IPS DF 19.7 (cell line): ENCODE measurements at regions not wholly inside any gene's neighbourhood (a gene's known extent, or its start where the extent isn't known, plus 50 kb on each side); places are given as distances from the start of the nearest gene placed in this dataset.
"Not testable (repeated sequence)": the region's sequence is repeated elsewhere in the genome, so short reads cannot be mapped to it uniquely, and the experiment has no call there.

ENCODE experiments used
- DNase-seq: peaks from one replicate; pipeline ENCODE4 v3.0.0-alpha.2; 2013; ENCODE audit warnings: low read depth, low spot score

DNA sequence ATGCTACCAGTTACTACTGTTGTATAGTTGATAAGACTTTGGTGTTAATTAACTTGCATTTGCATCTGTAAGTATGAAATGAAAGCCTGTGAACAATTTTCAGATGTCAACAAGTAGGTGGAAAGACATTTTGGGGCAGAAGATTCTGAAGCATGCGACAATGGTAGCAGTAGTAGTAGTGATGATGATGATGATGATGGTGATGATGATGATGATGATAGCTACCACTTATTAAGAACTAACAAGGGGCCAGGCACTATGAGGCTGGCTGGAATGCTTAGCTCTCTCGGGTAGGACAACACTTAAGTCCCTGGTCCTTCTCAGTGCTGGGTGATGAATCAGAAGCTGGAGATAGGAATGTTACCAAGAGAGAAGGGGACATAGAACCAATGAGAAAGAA lies 333.4 kb upstream of the IL12A start:
- no peak for DNase-seq

DNA sequence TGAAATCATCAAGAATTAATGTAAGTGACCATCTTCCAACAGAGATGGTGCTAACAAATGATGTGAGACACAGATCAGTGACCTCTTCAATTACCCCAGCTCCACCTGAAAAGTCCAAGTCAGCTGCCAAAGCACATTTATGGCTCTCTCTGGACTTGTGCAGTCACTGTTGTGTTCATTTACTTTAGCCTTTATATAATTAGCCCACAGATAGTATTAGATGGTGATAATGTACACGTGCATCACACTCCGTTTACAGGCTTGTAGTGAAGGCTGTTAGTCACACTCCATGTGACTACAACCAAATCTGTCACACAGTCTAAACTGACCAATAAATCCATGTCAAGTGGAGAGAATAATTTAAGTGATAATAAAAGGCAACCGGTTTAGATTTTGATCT lies 331.5 kb upstream of the IL12A start:
- DNase-seq = no peak

DNA sequence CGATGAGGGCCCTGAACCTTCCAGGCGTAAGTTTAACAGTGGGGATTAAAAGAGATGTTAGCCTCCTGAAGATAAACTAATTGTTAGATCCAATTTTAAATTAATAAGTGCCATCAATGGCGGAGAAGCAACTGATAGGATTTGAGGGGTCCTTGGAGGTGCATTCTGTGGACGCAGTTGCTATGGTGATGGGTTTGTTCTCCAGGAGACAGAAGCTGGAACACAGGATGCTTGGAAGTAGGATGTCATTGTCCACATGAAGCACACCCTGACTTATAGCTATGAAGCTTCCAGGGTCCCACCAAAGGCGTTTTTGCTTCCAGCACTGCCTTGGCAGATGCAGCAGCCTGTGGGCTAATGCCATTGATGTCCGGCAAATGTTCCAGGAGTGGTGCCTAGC lies 331.0 kb upstream of the IL12A start:
- DNase-seq = no peak

DNA sequence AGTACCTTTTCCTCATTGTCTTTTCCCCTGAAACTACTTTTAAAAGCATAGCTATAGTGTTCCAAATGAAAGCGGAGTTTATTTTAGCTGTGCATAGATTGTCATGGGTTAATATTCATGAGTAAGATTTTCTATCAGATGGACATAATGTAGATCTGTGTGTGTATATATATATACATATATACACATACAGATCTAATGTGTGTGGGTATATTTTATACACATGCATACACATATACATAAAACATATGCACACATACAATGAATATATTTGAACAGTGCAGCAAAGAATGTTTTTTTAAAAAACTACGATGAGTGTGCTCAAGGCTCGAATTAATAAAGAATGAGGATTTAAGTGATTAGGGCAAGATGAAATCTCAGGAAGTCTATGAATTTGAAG lies 328.3 kb upstream of the IL12A start:
- no peak for DNase-seq

DNA sequence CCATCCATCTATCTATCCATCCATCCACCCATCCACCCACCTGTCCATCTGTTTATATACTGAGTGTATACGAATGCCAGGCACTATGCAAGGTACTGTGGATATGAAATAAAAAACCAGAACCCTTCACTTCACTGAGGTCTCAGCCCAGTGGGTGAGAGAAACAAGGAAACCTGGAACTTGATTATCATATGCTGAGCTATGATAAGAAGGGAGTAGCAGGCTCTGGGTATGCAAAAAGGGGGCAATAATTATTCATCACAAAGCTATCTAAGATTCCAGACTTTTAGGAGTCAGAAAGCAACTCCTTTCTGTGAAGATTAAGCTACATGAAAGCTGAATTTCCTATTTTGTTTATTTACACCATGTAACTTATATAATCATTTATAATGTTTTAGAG lies 327.7 kb upstream of the IL12A start:
- DNase-seq = no peak

DNA sequence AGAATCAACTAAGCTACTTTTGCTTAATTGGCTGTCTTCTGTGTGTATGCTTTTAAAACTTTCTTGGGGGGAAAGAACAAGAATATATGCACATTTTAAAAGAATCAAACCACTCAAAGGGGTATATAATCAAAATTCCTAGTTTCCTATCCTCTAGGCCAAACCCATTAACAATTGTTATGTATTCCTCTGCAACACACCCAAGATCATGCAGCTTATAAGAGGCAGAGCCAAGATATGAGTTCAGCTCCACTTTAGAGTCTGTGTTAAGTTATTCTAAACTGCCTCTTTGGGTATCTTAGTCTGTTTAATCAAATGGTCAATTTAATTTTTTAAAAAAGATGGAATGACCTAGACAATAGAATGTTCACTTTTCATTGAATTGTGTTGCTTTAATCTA lies 326.1 kb upstream of the IL12A start:
- no peak for DNase-seq

DNA sequence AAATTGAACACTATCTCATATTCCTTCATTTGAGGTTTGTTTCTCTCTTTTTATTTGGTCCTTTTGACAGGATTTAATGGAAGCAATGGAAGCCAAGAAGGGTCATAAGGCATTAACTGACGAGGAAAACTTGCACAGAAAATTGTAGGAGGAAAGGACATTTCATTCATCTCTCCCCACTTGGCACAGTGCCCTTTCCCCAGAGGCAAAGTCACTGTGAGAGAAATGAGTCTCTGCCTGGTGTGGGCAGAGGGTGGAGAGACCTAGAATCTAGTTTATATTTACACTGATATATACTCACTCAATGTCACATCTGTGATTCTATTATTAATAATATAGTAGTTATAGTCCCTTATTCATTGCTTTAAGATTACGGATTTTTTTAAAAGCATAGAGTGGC lies 324.6 kb upstream of the IL12A start:
- no peak for DNase-seq

DNA sequence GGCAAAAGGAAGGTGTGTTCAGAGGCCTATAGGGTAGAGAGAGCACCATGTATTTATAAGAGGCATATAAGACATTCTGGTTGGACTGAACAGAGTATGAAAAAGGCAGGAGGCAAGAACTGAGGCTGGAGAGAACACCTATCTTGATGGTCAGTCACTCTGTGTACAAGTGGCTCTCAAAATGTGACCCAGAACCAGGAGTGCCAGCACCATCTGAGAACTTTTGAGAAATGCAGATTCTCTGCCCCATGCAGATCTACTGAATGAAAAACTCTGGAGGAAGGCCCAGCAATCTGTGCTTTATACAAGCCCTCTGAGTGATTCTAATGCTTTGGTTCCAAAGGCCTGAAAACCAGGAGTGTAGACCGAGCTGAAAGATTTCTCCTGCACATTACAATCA lies 324.0 kb upstream of the IL12A start:
- DNase-seq = no peak

DNA sequence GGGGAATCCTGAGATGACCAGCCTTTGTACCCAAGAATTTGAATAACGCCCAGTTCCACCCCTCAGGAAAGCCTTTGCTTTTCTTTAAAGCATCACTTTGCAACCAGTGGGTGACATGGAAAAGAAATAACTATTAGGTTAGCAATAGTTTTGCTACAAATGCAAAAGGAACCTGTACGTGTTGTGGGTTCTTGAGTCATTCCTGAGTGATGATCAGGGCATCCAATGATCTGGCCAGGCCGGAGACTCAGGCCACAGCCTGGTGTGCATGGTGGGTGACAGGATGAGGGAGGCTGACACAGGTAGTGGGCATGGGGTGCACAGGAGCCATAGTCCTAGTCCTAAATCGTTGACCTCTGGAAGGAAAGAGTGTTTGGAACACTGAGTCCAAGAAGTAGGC lies 321.4 kb upstream of the IL12A start:
- DNase-seq = no peak

DNA sequence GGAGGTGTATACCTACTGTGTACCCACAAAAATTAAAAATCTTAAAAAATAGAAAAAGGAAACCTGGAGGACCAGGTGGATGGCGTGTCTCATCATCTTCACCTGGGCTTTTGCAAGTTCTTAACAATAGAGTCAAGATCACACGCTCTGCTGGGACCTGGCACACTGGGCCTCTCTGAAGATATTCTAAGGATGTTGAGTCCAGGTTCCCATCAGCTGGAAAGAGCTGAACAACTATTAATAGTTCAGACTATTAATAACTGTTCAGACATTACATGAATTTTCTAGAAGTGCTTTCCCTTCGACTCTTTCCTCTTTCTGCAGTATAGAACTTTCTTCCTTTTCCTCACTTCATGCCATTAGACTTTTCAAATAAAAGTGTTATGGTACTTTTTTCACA lies 320.2 kb upstream of the IL12A start:
- DNase-seq = no peak

DNA sequence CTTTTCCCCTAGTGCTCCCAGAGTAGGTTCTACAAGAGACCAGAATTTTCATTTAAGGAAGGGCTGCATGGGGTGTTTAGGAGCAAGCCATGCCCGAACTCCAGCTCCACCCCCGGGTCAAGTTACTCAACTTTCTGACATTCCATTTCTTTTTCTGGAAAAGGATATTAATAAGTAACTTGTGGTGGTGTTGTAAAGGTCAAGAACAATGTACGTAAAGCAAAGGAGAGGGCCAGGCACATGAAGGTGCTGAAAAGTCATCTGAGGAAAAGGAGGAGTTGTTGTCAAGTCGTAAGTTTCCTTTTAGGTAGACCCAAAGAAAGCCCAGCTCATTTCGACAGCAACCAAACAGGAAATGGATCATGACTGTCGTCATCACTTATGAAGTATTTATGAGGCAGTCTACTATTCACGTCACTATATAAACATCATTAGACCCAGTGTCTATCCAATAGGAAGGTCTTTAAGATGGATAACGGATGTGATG lies 319.6 kb upstream of the IL12A start:
- no peak for DNase-seq

DNA sequence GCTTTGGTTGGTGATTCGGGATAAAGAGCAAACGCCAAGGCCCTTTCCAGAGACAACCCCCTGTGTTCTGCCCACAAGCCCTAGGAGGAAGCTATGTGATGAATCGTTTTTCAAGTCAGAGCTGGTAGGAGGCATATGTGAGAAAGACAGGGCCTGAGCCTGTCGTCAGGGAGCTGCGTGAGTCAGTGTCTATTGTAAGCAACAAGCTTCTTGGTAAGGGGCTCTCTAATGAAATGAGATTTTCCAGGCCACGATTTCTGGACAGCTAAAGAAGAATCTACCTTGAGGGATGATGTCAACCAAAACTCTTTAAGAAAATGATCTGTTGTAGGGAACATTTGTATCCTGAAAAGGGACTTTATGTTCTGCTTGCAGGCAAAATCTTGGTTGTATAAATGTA lies 318.9 kb upstream of the IL12A start:
- no peak for DNase-seq

DNA sequence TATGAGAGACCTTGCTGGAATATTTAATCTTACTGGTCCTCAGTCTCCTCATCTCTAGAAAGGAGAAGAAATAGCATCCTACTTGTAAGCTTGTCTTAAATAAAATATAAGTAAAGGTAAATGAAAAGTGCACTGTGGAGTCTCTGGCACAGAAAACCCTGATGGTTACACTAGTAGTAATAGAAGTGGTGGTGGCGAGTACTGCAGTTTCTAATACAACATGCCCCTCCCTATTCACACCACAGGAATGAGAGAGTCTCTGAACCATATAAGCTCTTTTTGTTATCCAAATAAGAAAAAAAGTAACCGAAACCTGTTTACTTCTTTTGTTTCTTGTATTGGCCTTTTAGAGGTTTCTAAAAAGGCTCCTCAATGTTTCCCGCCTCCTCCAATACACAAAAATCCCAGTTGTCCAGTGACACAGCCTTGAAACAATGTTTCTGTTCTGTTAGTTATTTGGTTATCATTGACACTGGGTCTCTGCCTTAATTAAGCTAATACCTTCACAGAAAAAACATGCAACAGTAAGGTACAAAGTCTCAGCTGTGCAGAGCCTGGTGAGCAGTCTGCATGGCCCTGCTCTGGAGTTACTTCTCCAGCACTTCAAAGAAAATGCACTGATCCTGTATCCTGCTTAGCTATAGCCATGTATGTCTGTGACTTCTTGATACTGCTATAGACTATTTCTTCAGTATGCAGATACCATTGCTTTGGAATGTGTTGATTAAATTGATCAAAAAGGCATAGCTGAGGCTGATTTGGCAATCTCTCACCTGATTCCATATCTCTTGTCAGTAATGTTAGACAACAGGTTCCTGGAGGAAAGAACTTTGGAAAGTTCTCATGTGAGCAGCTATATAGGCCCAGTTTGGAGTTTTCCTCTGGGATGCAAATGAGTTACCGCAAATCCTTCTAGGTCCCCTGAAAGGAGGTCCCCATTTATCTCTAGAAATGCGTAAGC lies 315.6 kb upstream of the IL12A start:
- DNase-seq = peak; percentile 7

DNA sequence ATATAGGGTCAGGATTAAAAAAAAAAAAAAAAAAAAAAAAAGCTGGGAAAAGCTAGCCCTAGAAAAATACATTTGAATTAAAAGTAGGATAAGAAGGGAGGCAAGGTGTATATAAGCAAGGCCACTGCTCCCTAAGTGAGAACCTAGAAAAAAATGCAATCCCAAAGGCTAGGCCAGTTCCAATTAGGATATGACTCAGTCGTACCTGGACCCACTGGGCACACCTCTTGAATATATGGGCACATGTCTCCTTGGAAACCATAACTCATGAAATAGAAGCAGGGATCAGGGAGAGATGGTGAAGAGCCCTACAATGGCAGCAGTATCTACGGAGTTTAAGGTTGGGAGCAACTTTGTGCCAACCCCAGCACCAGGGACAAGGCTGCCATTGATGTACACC lies 314.1 kb upstream of the IL12A start:
- no peak for DNase-seq

DNA sequence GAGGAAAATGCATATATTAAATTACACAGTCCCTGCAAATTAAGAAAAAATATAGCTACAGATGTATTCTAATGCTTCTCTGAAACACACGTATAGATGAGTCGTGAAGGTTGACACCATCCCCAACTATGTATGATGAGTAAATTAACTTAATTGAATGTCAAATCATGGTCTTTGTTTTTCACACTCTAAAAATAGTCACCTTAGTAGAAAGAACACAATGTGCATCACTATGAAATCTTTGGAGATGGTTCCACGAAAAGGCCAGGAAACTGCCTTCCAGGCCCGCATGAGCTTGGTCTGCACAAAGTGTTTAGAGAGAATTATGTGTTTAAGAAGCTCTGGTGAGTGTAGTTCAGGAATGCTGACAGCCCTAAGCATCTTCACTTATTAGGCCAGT lies 313.4 kb upstream of the IL12A start:
- no peak for DNase-seq

DNA sequence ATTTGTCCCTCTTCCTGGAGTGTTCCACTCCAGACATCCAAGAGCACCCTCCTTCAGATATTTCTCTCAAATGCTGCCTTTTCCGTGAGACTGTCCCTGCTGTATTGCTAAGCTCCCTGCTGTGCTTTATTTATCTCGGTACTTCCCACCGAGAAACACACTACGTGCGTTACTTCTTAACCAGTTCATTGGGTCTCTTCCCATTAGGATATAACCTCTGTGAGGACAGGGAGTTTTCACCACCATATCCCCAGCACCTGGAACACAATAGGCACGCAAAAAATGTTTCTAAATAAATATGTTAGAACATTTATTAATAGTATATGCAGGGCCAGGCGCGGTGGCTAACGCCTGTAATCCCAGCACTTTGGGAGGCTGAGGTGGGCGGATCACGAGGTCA lies 308.7 kb upstream of the IL12A start:
- DNase-seq = no peak

DNA sequence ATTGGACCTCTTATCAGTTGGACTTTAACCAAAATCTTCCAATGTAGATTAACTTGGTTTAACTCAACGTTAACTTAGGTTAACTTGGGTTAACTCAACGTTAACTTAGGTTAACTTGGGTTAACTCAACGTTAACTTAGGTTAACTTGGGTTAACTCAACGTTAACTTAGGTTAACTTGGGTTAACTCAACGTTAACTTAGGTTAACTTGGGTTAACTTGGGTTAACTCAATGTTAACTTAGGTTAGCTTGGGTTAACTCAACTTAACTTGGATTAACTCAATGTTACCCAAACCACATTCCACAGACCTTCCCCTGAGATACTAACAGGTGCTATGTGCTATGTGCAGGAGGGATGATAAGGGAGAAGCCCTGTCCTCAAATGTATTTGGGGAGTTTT lies 306.9 kb upstream of the IL12A start:
- not testable (repeated sequence) for DNase-seq

DNA sequence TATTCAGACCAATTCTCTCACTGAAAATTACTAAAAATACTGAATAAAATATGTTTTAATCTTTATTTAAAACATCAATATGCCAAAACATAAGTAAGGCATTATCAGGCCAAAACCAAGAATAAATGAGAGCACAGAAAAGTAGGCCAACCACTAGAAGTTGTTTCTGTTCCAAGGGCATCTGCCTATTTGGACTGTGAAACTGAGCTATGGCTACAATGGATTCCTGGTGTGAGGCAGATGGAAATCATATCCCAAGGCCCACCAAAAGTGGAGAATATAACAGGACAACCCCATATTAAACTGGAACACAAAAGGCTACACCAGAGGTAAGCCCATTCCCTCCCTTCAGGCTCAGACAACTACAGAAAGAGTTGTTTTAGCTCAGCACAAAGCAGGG lies 302.8 kb upstream of the IL12A start:
- DNase-seq = no peak

DNA sequence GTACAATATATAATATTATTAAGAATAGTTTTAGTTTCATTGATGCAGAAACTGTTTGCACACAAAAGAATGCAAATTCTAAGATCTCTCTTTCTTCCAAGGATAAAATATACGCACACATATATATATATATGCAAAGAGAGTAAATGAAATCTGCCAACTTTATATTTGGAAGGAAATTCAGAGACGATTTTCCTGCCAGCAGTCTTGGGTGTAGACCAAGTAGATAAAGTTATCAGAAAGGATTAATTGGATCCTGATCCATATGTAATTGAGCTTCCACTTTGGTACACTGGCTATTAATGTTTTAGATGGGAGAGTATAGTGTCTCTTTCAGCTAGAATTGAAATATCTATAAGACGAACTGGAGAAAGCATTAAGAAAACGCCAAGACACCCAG lies 295.4 kb upstream of the IL12A start:
- no peak for DNase-seq

DNA sequence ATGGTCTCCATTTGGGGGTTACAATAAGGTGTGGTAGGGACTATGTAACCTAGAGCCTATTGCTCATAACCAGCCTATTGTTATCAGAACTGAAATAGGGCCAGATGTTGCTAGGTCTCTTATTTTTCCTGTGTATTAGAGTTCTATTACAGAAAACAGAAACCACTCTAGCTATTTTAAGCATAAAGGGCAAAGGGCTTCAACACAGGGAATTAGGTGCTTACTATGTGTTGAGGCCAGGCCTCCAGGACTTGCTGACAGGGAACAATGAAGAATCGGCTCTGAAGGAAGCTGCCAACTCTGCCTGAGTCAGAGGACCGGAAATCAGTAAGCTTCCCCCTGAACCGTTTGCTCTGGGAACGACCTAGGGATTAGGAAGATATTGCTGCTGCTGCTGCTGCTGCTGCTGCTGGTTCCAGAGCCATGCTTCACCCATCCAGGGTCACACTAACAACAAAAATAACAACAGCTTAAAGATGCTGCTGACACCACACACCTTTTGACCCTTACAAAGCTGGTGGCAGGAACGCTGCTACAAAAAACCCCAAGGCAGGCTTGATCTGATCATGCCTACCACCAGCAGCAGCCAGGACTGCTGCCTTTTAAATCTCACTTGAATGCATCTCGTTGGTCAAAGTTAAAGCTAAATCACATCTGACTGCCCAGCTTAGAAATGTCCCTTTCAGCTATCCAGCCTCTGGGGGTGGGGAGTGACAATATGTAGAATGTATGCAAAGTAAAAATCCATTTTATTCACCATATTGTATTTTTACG lies 276.9 kb upstream of the IL12A start:
- no peak for DNase-seq

DNA sequence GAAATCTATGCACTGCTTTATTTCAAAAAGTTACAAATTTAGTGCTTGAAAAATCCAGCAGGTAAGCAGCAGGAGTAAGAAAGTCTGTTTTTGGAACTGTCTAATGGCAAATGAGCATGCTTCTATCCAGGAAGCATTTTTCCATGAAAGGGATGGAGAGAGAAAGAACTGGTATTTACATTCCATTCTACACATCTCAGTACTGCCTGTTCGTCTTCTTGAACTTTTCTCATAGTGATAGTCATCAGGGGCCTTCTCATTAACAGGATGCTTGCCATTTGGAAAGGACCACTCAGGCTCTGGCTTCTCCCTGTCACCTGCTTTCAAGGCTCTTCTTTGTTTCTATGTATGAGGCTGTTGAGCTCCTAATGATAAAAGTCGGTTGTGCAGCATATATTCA lies 267.3 kb upstream of the IL12A start:
- no peak for DNase-seq

DNA sequence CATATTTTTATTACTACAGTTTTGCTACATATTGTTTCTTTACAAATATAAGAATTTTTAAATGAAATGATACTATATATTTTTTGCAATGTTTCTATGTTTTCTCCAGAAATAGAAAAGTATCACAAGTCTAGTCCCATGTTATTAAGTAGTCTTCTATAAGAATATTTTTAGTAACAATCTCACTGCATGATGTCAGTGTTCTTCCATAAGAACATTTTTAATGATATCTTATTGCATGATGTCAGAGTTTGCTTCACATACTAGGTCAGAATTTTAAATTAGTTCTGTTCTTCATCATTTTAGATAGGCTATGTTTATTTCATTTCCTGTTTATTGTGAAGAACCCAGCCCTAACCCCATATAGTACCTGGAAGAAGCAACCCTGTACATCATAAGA lies 265.3 kb upstream of the IL12A start:
- DNase-seq = no peak

DNA sequence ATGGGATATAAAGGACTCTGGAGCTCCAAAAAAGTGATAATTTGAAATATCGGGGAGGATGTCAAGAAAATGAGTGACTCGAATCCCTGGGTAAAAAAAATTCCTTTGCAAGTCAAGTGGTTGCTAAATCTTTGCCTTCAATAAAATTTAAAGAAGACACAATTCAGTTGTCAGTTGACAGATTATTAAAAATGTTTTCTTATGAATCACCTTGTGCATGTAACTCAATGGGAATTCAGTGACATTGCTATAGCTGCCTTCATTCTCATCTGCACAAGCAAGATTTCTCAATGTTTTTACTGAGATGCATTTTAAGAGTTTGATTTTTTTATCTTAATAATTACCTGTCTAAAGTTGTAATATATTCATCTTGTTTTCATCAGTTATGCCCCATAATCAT lies 264.0 kb upstream of the IL12A start:
- no peak for DNase-seq
